ENCODE measurements at regions not wholly inside any gene's neighbourhood (a gene's known extent, or its start where the extent isn't known, plus 50 kb on each side); places are given as distances from the start of the nearest gene placed in this dataset.

- no peak for DNase-seq (ENCODE audit: extremely low read depth, low read depth)
Measured at GRCh38 chr11:104366321-104366734, 202.4 kb upstream of the PDGFD start.

DNA sequence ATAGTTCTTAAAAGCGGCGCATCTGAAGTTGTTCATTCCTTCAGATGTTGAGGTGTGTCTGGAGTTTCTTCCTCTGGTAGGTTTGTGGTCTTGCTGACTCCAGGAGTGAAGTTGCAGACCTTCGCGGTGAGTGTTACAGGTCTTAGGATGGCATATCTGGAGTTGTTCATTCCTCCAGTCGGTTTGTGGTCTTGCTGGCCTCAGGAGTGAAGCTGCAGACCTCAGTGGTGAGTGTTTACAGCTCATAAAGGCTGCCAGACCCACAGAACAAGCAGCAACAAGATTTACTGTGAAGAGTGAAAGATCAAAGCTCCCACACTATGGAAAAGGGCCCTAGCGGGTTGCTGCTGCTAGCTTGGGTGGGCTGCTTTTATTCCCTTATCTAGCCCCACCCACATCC is 201.7 kb upstream of the PDGFD start:
- no peak for DNase-seq (ENCODE audit: extremely low read depth, low read depth)

DNA sequence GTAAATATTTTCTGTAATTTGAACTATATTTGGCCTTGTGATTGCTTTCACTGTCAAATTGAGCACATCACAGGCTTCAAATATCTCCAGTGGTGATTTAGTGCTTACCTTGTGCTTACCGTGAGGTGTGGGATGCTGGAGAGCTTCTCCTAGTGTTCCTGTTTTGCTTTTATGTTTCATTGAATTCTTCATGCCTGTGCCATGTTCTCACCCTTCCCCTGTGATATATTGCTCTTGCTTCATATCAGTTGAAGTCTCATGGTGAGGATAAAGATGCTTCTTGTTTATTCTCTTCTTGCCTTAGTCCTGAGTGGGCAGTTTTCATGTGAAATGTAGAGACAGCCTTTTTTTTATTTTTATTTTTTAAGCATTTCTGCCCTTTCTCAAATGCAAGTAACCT is 198.0 kb upstream of the PDGFD start:
- DNase-seq (ENCODE audit: extremely low read depth, low read depth): no peak

DNA sequence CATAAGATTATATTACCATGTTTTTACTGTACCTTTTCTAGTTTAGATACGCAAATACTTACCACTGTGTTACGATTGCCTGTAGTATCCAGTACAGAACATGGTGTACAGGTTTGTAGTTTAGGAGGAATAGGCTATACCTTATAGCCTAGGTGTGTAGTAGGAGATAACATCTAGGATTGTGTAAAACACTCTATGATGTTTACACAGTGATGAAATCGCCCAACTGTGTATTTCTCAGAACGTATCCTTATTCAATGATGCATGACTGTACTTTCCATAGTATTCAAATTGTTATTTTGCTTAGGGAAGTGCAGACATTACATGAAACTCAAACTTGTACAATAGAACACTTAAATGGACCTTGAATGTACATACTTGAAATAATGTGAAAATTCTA is 188.1 kb upstream of the PDGFD start:
- no peak for DNase-seq (ENCODE audit: extremely low read depth, low read depth)

DNA sequence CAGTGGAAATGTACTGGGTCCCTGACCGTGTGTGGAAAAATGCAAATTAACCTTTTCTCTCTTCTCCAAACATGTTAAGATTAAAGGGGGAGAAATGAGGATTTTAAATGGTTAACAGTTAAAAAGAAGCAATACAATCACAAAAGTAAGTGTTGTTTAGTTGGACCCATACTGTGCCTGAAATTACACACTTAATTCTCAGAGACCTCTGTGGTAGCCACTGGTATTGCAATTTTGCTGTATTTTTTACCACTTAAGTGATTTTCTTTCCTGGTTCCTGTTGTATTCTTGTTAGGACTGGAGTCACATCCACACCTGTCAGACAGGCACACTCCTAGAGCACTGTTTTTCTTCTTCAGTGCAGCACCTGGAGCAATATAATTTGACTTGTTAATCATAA is 179.6 kb upstream of the PDGFD start:
- DNase-seq (ENCODE audit: extremely low read depth, low read depth): no peak

GRCh38 chr11:104340590-104340989 is 176.6 kb upstream of the PDGFD start:
- no peak for DNase-seq (ENCODE audit: extremely low read depth, low read depth)

DNA sequence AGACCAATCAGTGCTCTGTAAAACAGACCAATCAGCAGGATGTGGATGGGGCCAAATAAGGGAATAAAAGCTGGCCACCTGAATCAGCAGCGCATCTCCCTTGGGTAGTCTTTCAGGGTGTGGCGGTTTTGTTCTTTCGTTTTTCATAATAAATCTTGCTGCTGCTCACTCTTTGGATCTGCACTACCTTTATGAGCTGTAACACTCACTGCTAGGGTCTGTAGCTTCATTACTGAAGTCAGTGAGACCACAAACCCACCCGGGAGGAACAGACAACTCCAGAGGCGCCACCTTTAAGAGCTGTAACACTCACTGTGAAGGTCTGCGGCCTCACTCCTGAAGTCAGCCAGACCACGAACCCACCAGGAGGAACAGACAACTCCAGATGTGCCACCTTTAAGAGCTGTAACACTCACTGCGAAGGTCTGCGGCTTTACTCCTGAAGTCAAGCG is 175.5 kb upstream of the PDGFD start:
- DNase-seq (ENCODE audit: extremely low read depth, low read depth): no peak

- DNase-seq (ENCODE audit: extremely low read depth, low read depth): no peak
Measured at GRCh38 chr11:104338186-104338585, 174.2 kb upstream of the PDGFD start.

GRCh38 chr11:104337273-104337672 is 173.3 kb upstream of the PDGFD start:
- no peak for DNase-seq (ENCODE audit: extremely low read depth, low read depth)

DNA sequence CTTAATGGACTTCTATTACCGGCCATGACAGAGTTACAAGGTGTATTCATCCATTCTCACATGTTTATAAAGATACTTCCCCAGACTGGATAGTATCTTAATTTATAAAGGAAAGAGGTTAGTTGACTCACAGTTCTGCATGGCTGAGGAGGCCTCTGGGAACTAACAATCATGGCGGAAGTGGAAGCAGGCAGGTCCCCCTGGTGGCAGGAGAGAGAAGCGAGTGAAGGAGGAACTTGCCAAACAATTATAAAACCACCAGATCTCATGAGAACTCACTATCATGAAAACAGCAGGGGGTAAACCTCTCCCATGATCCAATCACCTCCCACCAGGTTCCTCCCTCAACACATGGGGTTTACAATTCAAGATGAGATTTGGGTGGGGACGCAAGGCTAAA is 170.0 kb upstream of the PDGFD start:
- no peak for DNase-seq (ENCODE audit: extremely low read depth, low read depth)

DNA sequence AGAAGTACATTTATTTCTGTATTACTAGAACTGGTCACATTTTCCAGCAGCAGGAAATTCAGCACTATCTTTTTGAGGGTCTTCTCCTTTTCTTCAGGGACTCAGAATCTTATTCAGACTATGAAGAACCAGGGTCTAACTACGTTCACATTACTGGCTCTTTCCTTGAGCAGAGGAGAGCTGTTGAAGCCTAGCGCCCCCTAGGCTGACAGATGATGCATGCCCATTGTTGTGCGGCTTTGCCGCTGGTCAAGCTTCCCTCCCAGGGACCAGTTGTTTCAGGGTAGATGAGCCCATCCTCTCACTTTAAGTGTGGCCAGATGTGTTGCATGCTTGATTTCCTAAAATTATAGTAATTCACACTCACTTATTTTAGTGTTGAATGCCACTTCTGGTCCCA is 168.2 kb upstream of the PDGFD start:
- no peak for DNase-seq (ENCODE audit: extremely low read depth, low read depth)

GRCh38 chr11:104329078-104329665 is 165.2 kb upstream of the PDGFD start:
- DNase-seq (ENCODE audit: extremely low read depth, low read depth): no peak

- DNase-seq (ENCODE audit: extremely low read depth, low read depth): no peak
Measured at GRCh38 chr11:104328512-104328907, 164.6 kb upstream of the PDGFD start.

DNA sequence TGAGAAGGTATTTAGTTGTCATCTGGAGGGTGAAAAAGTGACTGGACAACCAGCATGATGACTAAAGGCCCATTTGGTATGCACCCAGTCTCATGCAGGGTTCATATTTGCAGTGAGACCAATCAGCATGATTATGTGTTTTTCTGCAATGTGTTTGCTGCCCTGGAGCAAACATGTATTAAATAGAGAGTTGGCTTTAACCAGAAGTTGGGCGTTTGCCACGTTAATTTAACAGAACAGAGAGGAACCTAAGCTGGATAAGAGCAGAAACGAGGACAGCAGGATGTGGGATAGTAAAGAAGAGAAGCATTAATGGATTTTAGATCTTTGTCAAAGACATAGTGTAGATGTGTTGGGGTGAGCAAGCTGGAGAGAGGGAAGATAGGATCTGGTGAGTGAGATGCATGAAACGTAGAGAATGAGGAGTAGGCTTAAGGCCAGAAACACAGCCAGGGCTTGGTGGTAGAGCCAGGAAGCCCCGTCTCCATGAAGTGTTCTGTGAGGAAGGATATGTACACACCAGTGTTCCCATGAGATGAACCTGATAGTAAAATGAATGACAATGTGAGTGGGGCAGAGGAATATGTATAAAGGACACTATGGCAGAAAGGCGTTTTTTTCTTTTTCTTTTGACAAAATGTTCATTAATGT is 164.0 kb upstream of the PDGFD start:
- DNase-seq (ENCODE audit: extremely low read depth, low read depth): no peak

- DNase-seq (ENCODE audit: extremely low read depth, low read depth): no peak
Measured at GRCh38 chr11:104325093-104325492, 161.1 kb upstream of the PDGFD start.

DNA sequence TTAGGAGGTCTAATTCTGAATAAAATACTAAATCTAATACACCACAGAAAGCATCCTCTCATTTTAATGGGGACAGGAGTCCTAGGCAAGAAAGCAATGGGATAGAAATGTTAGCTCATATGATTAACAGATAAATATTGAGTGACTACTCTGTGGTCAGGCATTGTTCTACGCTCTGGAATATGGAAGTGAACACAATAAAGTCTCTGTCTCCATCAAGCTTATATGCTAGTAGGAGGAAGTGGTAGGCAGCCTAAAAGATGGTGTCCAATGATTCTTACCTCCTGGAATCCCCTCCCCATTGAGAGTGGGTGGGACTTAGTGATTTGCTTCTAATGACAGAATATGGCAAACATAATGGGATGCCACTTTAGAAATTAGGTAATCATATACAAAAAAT is 160.3 kb upstream of the PDGFD start:
- no peak for DNase-seq (ENCODE audit: extremely low read depth, low read depth)

GRCh38 chr11:104323841-104324240 is 159.9 kb upstream of the PDGFD start:
- DNase-seq (ENCODE audit: extremely low read depth, low read depth): no peak

- no peak for DNase-seq (ENCODE audit: extremely low read depth, low read depth)
Measured at GRCh38 chr11:104322696-104323095, 158.7 kb upstream of the PDGFD start.

- no peak for DNase-seq (ENCODE audit: extremely low read depth, low read depth)
Measured at GRCh38 chr11:104320956-104321355, 157.0 kb upstream of the PDGFD start.

DNA sequence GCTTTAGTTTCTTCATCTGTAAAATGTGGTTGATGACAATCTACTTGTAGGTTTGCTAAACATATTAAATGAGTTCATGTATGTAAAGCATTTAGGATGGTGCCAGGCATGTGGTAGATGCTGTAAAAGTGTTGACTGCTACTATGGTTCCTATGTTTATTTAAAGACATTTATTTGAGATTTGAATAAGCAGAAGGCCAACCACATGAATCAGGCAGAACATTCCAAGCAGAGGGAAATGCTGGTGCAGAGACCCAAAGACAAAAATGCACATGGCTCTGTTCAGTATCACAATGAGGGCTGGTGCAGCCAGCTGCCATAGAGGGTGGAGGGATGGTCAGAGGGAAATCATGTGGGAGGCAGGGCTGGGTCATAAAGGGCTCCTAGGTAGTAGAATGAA is 156.2 kb upstream of the PDGFD start:
- no peak for DNase-seq (ENCODE audit: extremely low read depth, low read depth)

DNA sequence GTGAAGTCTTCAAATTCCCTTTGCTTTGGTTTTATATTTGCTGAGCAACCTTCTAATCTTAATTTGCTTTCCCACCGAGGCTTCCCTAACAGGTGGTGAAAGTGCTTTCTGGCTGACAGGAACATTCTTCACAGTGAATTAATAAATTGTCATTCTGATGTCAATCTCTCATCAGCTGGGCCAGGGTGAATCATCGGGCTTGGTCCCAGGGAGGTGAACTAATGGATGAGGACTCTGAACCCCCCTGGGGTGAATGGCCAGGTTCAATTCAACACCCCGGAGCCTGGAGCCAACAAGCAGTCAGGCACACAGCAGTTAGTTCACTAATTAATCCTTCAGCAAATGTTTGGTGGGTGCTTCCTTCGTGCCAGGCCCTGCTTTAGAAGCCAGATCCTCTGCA is 155.4 kb upstream of the PDGFD start:
- DNase-seq (ENCODE audit: extremely low read depth, low read depth): no peak

- DNase-seq (ENCODE audit: extremely low read depth, low read depth): no peak
Measured at GRCh38 chr11:104306862-104307474, 143.0 kb upstream of the PDGFD start.
